ENCODE measurements at regions not wholly inside any gene's neighbourhood (a gene's known extent, or its start where the extent isn't known, plus 50 kb on each side); places are given as distances from the start of the nearest gene placed in this dataset.
"Not testable (repeated sequence)": the region's sequence is repeated elsewhere in the genome, so short reads cannot be mapped to it uniquely, and the experiment has no call there.

- DNase-seq (ENCODE audit: low read depth), result no peak
Observed at GRCh38 chr15:21261965-21262850, 178.1 kb downstream of the POTEB3 start.

GRCh38 chr15:21261396-21261964 lies 178.8 kb downstream of the POTEB3 start:
- DNase-seq (ENCODE audit: low read depth), result no peak

DNA sequence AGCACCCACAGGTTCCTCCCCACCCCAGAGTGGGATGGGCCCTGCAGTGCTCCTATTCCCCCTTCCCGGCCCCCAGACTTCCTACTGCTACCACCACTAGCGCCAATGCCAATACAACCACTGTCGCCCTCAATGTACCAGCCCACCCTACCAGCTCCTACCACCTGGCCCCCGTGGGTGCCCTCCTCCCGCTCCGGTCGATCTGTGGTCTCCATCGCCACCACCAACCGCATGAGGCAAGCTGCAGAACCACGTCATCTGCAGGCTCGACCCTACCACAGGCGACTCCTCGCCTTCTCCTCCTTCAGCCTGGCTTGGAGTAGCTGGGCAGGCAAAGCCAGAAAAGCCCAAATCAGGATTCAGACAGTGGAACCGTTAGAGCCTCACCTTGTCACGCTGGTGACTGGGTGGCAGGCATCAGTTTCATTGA lies 179.3 kb downstream of the POTEB3 start:
- DNase-seq (ENCODE audit: low read depth), result no peak

- not testable (repeated sequence) for DNase-seq (ENCODE audit: low read depth)
Observed at GRCh38 chr15:21258635-21259034, 181.7 kb downstream of the POTEB3 start.

GRCh38 chr15:21249508-21250019 lies 190.7 kb downstream of the POTEB3 start:
- DNase-seq (ENCODE audit: low read depth), result not testable (repeated sequence)

Measured in activated T-cell treated with anti-CD3 and anti-CD28 coated beads for 24 hours (primary cell).